ENCODE measurements at regions not wholly inside any gene's neighbourhood (a gene's known extent, or its start where the extent isn't known, plus 50 kb on each side); places are given as distances from the start of the nearest gene placed in this dataset.
"Not testable (repeated sequence)": the region's sequence is repeated elsewhere in the genome, so short reads cannot be mapped to it uniquely, and the experiment has no call there.

GRCh38 chr3:5581743-5582142 lies 394.2 kb downstream of the EDEM1 start:
- Histone ChIP-seq H3K27me3 (replicated peaks) (no peaks in the 10 kb centered on the region), H3K36me3 (replicated peaks) (no peaks in the 10 kb centered on the region), H3K4me3 (ENCODE audit: low read depth, low read length) (no peak overlapping the region), H3K27ac (no peak overlapping the region)
- in situ Hi-C loops (cut with HindIII; ENCODE audit: low pct_ligation_motif_present, low sequenced_read_pairs): no loop called here
- TF ChIP-seq, protein P1, sequence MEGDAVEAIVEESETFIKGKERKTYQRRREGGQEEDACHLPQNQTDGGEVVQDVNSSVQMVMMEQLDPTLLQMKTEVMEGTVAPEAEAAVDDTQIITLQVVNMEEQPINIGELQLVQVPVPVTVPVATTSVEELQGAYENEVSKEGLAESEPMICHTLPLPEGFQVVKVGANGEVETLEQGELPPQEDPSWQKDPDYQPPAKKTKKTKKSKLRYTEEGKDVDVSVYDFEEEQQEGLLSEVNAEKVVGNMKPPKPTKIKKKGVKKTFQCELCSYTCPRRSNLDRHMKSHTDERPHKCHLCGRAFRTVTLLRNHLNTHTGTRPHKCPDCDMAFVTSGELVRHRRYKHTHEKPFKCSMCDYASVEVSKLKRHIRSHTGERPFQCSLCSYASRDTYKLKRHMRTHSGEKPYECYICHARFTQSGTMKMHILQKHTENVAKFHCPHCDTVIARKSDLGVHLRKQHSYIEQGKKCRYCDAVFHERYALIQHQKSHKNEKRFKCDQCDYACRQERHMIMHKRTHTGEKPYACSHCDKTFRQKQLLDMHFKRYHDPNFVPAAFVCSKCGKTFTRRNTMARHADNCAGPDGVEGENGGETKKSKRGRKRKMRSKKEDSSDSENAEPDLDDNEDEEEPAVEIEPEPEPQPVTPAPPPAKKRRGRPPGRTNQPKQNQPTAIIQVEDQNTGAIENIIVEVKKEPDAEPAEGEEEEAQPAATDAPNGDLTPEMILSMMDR (IDR thresholded peaks at IDR 0.05; ENCODE audit: low read depth, low read length, missing control alignments): no peak
- no peak for DNase-seq

DNA sequence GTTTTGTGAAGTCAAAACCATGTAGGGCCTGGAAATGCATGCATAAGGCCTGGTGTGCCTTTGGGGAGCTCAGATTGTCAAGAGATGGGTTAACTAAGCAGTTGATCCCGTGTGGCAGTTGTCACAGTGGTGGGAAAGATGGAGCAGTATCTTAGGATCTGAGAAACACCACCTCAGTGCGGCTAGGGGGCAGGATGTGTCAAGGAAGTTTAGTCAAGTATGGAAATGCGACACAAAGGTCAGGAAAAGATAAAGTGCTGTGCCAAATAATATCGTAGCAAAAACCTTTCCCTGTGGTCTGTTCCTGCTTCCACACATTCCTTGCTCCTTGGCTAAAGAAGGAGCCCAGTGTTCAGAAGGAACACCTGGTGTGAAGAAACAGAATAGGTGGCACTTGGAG lies 396.4 kb downstream of the EDEM1 start:
- no peak for DNase-seq
- in situ Hi-C loops (cut with HindIII; ENCODE audit: low pct_ligation_motif_present, low sequenced_read_pairs): no loop called here

DNA sequence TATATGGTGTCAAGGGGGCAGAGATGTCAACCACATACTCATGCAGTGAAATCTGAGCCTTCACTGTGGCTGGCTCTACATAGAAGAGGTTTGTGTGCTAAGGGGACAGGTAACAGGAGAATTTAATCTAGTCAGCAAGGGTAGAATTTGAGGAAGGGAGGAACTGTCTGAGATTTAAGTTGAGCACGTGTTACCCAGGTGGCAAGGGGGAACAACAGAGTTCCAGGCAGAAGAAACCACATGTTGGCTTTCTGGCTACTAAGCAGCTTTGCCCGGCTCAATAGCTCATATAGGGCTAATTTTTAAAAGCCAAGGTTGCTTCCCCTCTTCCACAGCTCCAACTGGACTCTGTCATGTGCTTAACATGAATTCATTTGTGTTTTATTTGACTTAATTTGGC lies 397.6 kb downstream of the EDEM1 start:
- in situ Hi-C loops (cut with HindIII; ENCODE audit: low pct_ligation_motif_present, low sequenced_read_pairs): no loop called here
- Histone ChIP-seq H3K27ac (no peak overlapping the region), H3K36me3 (replicated peaks) (no peaks in the 10 kb centered on the region), H3K4me3 (ENCODE audit: low read depth, low read length) (no peak overlapping the region), H3K27me3 (replicated peaks) (no peaks in the 10 kb centered on the region)
- TF ChIP-seq, protein P1 (IDR thresholded peaks at IDR 0.05; ENCODE audit: low read depth, low read length, missing control alignments): no peak
- no peak for DNase-seq

More for the DNA sequence above, 396.4 kb downstream of the EDEM1 start:
- no peak overlapping the region for H3K27ac ChIP-seq
- H3K27me3 ChIP-seq (replicated peaks): no peaks in the 10 kb centered on the region
- TF ChIP-seq, protein P1 (IDR thresholded peaks at IDR 0.05; ENCODE audit: low read depth, low read length, missing control alignments): no peak
- no peaks in the 10 kb centered on the region for H3K36me3 ChIP-seq (replicated peaks)
- no peak overlapping the region for H3K4me3 ChIP-seq (ENCODE audit: low read depth, low read length)

GRCh38 chr3:5606884-5607472 lies 419.5 kb downstream of the EDEM1 start:
- H3K27ac ChIP-seq: no peak overlapping the region
- no peak overlapping the region for H3K4me3 ChIP-seq (ENCODE audit: low read depth, low read length)
- TF ChIP-seq, protein P1 (IDR thresholded peaks at IDR 0.05; ENCODE audit: low read depth, low read length, missing control alignments): no peak
- no peak for DNase-seq
- no peaks in the 10 kb centered on the region for H3K36me3 ChIP-seq (replicated peaks)
- H3K27me3 ChIP-seq (replicated peaks): no peaks in the 10 kb centered on the region
- in situ Hi-C loops (cut with HindIII; ENCODE audit: low pct_ligation_motif_present, low sequenced_read_pairs): no loop called here

- Histone ChIP-seq H3K27me3 (replicated peaks) (no peaks in the 10 kb centered on the region), H3K27ac (no peak overlapping the region), H3K4me3 (ENCODE audit: low read depth, low read length) (no peak overlapping the region), H3K36me3 (replicated peaks) (no peaks in the 10 kb centered on the region)
- in situ Hi-C loops (cut with HindIII; ENCODE audit: low pct_ligation_motif_present, low sequenced_read_pairs): no loop called here
- TF ChIP-seq, protein P1 (IDR thresholded peaks at IDR 0.05; ENCODE audit: low read depth, low read length, missing control alignments): no peak
- no peak for DNase-seq
Measured at GRCh38 chr3:5607581-5607980, 420.1 kb downstream of the EDEM1 start.

GRCh38 chr3:5608971-5609370 lies 421.5 kb downstream of the EDEM1 start:
- in situ Hi-C loops (cut with HindIII; ENCODE audit: low pct_ligation_motif_present, low sequenced_read_pairs); H3K27me3 ChIP-seq (replicated peaks); DNase-seq; H3K27ac ChIP-seq; H3K36me3 ChIP-seq (replicated peaks); H3K4me3 ChIP-seq (ENCODE audit: low read depth, low read length): not testable (repeated sequence)
